ENCODE measurements at regions not wholly inside any gene's neighbourhood (a gene's known extent, or its start where the extent isn't known, plus 50 kb on each side); places are given as distances from the start of the nearest gene placed in this dataset.

DNA sequence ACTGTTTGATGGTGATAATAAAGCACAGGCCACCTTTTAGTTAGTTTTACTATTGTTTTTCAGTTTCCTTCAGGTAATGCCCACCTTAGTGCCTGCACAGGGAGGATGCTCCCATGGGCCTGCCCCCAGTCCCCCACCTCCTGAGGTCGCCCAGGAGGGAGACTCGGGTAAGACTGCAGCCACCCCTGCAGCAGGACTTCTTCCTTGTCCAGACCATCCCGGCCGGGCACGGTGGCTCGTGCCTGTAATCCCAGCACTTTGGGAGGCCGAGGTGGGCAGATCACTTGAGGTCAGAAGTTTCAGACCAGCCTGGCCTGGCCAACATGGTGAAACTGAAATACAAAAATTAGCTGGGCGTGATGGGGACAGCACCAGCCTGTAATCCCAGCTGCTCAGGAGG, 68.1 kb upstream of the TANC1 start:
- TF ChIP-seq, protein P1, sequence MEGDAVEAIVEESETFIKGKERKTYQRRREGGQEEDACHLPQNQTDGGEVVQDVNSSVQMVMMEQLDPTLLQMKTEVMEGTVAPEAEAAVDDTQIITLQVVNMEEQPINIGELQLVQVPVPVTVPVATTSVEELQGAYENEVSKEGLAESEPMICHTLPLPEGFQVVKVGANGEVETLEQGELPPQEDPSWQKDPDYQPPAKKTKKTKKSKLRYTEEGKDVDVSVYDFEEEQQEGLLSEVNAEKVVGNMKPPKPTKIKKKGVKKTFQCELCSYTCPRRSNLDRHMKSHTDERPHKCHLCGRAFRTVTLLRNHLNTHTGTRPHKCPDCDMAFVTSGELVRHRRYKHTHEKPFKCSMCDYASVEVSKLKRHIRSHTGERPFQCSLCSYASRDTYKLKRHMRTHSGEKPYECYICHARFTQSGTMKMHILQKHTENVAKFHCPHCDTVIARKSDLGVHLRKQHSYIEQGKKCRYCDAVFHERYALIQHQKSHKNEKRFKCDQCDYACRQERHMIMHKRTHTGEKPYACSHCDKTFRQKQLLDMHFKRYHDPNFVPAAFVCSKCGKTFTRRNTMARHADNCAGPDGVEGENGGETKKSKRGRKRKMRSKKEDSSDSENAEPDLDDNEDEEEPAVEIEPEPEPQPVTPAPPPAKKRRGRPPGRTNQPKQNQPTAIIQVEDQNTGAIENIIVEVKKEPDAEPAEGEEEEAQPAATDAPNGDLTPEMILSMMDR (IDR thresholded peaks at IDR 0.05; ENCODE audit: borderline replicate concordance, control extremely low read depth, extremely low read depth, insufficient read depth, missing control alignments), result no peak
- in situ Hi-C loops (cut with MboI; ENCODE audit: low sequenced_read_pairs, unreplicated experiment), result loop anchor here (10.0 to 25.0 kb wide), 3 partner anchors 224 to 1087 kb away; no protein-coding TSS in a partner anchor
- no peak for DNase-seq (ENCODE audit: low spot score)

GRCh38 chr2:158902005-158902398, 66.4 kb upstream of the TANC1 start:
- TF ChIP-seq, protein P1 (IDR thresholded peaks at IDR 0.05; ENCODE audit: borderline replicate concordance, control extremely low read depth, extremely low read depth, insufficient read depth, missing control alignments), result no peak
- in situ Hi-C loops (cut with MboI; ENCODE audit: low sequenced_read_pairs, unreplicated experiment), result loop anchor here (10.0 to 25.0 kb wide), 3 partner anchors 223 to 1085 kb away; no protein-coding TSS in a partner anchor
- DNase-seq (ENCODE audit: low spot score), result no peak

GRCh38 chr2:158903711-158904405, 64.6 kb upstream of the TANC1 start:
- in situ Hi-C loops (cut with MboI; ENCODE audit: low sequenced_read_pairs, unreplicated experiment), result loop anchor here (10.0 to 25.0 kb wide), 3 partner anchors 221 to 1083 kb away; no protein-coding TSS in a partner anchor
- TF ChIP-seq, protein P1 (IDR thresholded peaks at IDR 0.05; ENCODE audit: borderline replicate concordance, control extremely low read depth, extremely low read depth, insufficient read depth, missing control alignments), result no peak

DNA sequence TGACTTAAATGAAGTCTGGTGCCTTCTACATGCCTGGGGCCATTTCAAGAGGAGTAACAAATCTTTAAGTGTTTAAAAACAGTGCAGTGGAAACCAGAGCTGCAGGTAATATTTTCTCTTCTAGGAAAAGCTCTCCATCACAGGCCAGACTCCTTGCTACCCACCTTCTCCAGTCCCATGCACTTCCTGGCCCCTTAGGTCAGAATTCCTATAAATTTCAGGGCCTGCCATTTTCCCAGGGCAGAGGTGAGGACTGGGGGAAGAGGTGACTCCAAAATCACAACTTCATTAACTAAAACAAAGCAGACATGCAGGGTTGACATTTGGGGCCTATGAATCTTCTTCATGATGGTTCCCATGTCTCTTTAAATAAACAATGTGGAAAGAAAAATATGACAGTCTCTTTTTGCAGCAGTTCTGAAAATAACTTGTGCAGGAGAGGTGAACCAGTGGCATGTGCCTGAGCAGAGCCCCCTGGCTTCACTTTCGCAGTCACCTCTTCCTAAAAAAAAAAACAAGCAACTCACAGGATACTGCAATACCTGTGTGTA, 63.7 kb upstream of the TANC1 start:
- in situ Hi-C loops (cut with MboI; ENCODE audit: low sequenced_read_pairs, unreplicated experiment), result loop anchor here (10.0 to 25.0 kb wide), 3 partner anchors 220 to 1083 kb away; no protein-coding TSS in a partner anchor
- TF ChIP-seq, protein P1 (IDR thresholded peaks at IDR 0.05; ENCODE audit: borderline replicate concordance, control extremely low read depth, extremely low read depth, insufficient read depth, missing control alignments), result no peak
- DNase-seq (ENCODE audit: low spot score), result no peak

More at GRCh38 chr2:158903711-158904405, 64.6 kb upstream of the TANC1 start:
- DNase-seq (ENCODE audit: low spot score), result no peak

GRCh38 chr2:158905341-158905740, 63.1 kb upstream of the TANC1 start:
- DNase-seq (ENCODE audit: low spot score), result no peak
- in situ Hi-C loops (cut with MboI; ENCODE audit: low sequenced_read_pairs, unreplicated experiment), result loop anchor here (10.0 to 25.0 kb wide), 3 partner anchors 219 to 1082 kb away; no protein-coding TSS in a partner anchor
- TF ChIP-seq, protein P1 (IDR thresholded peaks at IDR 0.05; ENCODE audit: borderline replicate concordance, control extremely low read depth, extremely low read depth, insufficient read depth, missing control alignments), result no peak

- DNase-seq (ENCODE audit: low spot score), result no peak
- in situ Hi-C loops (cut with MboI; ENCODE audit: low sequenced_read_pairs, unreplicated experiment), result loop anchor here (10.0 to 25.0 kb wide), 3 partner anchors 219 to 1082 kb away; no protein-coding TSS in a partner anchor
- TF ChIP-seq, protein P1 (IDR thresholded peaks at IDR 0.05; ENCODE audit: borderline replicate concordance, control extremely low read depth, extremely low read depth, insufficient read depth, missing control alignments), result no peak
These were observed 62.7 kb upstream of the TANC1 start for GRCh38 chr2:158905784-158906183.
